GM12872 (cell line): ENCODE measurements at regions not wholly inside any gene's neighbourhood (a gene's known extent, or its start where the extent isn't known, plus 50 kb on each side); places are given as distances from the start of the nearest gene placed in this dataset.

Experiments
- TF ChIP-seq, protein P1 (sequence below): IDR thresholded peaks from 3 replicates; pipeline ENCODE4 v1.5.1; 2011; ENCODE audit warnings: low read depth, mild to moderate bottlenecking, low read length, moderate library complexity; ENCODE audit not compliant: insufficient read depth

DNA sequence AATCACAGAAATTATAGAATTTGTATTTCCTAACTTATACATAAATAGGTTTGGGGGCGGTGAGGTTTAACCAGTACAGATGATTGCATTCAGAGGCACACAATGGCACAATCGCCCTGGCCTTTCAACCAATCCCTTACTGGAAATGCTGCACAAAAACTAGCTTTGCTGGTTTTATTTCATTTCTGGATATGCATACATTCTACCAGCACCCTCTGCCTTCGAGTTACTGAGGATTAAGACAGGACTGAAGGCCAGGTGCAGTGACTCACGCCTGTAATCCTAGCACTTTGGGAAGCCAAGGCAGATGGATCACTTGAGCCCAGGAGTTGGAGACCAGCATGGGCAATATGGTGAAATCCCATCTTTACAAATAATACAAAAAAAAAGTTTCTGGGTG lies 336.1 kb downstream of the ARRDC4 start:
- TF ChIP-seq, protein P1, sequence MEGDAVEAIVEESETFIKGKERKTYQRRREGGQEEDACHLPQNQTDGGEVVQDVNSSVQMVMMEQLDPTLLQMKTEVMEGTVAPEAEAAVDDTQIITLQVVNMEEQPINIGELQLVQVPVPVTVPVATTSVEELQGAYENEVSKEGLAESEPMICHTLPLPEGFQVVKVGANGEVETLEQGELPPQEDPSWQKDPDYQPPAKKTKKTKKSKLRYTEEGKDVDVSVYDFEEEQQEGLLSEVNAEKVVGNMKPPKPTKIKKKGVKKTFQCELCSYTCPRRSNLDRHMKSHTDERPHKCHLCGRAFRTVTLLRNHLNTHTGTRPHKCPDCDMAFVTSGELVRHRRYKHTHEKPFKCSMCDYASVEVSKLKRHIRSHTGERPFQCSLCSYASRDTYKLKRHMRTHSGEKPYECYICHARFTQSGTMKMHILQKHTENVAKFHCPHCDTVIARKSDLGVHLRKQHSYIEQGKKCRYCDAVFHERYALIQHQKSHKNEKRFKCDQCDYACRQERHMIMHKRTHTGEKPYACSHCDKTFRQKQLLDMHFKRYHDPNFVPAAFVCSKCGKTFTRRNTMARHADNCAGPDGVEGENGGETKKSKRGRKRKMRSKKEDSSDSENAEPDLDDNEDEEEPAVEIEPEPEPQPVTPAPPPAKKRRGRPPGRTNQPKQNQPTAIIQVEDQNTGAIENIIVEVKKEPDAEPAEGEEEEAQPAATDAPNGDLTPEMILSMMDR = no peak

DNA sequence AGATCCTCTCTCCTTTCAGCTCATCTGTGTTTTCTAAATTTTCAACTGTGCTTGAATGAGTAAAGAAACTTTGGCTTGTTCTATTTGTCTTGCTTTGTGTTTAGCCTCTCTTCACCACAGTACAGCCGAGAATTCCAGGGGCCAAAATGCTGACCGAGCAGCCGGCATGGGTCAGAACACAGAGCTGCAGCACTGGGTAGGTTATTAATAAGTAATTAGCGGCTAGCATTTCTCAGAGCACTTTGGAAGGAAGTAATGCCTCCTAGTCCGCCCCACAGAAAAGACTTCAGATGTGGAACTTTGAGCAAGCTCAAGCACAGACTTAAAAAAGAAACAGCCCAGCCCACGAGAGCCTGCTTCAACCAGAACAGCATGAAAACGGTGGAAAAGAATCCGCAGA lies 343.9 kb downstream of the ARRDC4 start:
- TF ChIP-seq, protein P1 = no peak

DNA sequence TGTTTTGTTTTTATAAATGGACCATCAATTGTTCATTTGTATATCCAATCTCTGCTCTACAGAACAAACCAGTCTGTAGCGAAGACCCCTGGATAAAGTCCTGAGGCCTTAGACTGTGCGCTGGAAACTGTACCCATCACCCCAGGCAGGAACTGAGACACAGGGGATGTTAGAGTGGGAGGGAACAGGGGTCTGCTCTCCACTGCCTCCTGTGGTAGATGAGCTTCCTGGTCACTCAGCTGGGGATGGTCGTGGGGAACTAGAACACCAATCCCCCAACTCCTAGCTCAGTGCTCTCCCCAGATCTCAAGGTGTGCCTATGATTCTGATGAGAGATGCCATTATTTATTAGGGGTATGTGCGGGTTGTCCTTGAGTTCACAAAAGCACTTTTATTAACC lies 340.2 kb upstream of the IGF1R start:
- TF ChIP-seq, protein P1 = no peak

DNA sequence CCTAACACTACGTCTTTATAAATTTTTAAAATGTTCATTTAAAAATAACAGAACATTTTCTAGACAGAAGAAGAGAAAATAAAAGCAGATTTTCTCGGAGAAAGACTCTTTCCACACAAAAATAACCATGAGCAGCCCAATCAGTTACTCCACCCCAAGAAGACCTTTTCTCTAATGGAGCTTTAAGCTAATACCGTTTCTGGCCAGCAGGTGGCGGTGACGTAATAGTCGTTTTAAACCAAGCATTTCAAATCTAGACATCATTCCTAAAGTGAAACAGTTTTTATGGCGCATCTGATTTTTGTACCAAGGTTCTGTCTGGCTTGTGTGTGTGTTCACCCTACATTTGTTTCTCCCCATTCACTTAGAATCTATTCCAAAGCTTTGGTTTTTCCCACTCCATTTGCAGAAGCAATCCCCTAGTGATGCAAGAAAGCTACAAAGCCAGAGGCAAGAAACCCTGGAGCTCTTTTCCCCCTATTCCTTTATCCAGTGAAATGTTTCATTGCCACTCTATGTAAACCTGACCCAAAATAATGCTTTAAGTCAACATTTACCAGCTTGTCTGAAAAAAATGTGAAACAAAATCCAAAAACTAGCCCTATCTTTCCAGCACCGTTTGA lies 336.7 kb upstream of the IGF1R start:
- TF ChIP-seq, protein P1 = peak; percentile 71

DNA sequence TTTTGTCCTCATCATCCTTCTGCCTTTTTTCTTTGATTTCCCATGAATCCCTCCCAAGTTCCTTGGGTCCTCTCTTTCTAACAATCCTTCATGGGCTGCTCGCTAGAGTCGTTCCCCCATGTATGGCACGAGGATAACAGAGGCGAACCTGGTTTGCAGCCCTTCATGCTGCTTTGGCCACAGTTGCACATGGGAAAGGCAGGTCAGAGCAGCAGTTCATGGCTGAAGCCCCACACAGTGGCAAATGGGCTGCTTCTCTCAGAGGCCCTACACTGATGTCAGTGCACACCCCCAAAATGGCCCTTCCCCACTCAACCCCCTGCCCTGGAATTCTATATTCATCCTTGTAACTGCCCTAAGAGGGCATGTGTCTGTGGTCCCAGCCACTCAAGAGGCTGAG lies 335.4 kb upstream of the IGF1R start:
- TF ChIP-seq, protein P1 = no peak

DNA sequence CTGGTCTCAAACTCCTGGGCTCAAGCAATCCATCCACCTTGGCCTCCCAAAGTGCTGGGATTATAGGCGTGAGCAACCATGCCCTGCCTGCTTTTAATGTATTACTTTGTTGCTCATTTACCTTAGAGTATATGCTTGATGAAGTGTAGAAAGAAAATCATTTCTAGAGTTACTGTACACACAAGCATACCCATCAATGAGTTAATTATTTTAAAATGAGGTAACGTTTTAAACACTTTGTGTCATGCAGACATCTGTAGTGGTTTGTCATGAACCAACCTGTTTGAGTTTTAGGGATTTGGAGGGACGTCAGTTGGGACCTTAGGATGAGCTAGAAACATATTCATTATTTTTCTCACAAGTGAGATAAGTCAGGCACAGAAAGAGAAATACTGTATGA lies 332.4 kb upstream of the IGF1R start:
- TF ChIP-seq, protein P1 = no peak

DNA sequence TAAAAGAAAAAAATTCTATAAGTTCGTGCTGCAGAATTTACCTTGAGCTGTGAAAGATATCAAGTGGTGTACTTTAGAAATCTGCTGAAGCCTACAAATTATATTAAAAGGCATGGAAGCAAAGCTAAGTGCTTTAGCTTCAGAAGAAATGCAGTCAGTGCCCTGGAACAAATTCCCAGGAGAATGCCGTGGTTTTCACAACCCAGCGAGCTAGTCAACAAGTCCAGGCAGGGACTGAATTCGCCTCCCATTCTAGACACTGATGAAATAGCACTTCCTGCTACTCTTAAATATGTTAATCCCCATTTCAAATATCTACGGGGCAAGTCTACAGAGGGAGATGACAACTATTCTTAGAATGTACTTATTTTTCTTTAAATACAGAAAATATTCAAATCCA lies 326.4 kb upstream of the IGF1R start:
- TF ChIP-seq, protein P1 = no peak
